ENCODE measurements at regions not wholly inside any gene's neighbourhood (a gene's known extent, or its start where the extent isn't known, plus 50 kb on each side); places are given as distances from the start of the nearest gene placed in this dataset.

DNA sequence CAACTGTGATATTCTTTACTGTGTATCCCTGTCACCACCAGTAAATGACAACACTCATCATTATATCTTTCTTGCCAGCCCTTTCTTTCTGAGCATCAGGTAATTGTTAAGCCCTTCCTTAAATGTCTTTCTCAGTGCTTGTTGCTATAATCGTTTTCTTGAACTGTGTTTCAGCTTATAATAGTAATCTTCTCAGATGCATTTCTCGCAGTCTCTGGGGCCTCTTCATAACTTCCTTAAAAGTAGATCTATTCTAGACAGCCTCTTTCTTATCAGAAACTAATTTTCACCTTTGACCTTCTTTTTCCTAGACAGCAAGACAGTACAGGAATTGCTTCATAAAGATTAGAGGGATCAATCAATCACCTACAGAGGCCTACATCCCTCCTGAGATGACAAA, 648.1 kb downstream of the CPS1 start:
- TF ChIP-seq CTCF (IDR thresholded peaks at IDR 0.05) (no peak), EZH2 (IDR thresholded peaks at IDR 0.05) (no peak), EZH2phosphoT487 (IDR thresholded peaks at IDR 0.05) (no peak)
